GM23338 (cell line): ENCODE measurements at regions not wholly inside any gene's neighbourhood (a gene's known extent, or its start where the extent isn't known, plus 50 kb on each side); places are given as distances from the start of the nearest gene placed in this dataset.

Source experiments
- CREB1 ChIP-seq: fragments of 250-450 bp; sonication (Bioruptor Pico); IDR thresholded peaks from 2 replicates; pipeline ENCODE4 v1.5.0; 2020; ENCODE audit warnings: low read depth, mild to moderate bottlenecking, moderate library complexity
- ETS1 ChIP-seq: IDR thresholded peaks from 2 replicates; pipeline ENCODE4 v1.6.1; 2016; ENCODE audit warnings: antibody characterized with exemption
- JUNB ChIP-seq: IDR thresholded peaks from one replicate; pipeline ENCODE4 v1.6.1; 2016; ENCODE audit warnings: antibody characterized with exemption; ENCODE audit not compliant: unreplicated experiment
- POLR2AphosphoS5 ChIP-seq: IDR thresholded peaks from 2 replicates; pipeline ENCODE4 v1.6.1; 2016; ENCODE audit warnings: antibody characterized with exemption, low read depth
- TF ChIP-seq, protein P1 (sequence below), 2 experiments: fragments of 200-600 bp in 1 of 2; sonication (generic) in 1 of 2; conservative IDR thresholded peaks; 2 replicates each; pipeline versions ENCODE4 v1.5.1 to v1.6.1; 2016 to 2017; ENCODE audit warnings: antibody characterized with exemption in 2 of 2, low read depth in 2 of 2, mild to moderate bottlenecking in 2 of 2, moderate library complexity in 1 of 2
- TF ChIP-seq, protein P2 (sequence below): IDR thresholded peaks from one replicate; pipeline ENCODE4 v1.6.1; 2018; ENCODE audit warnings: antibody characterized with exemption; ENCODE audit not compliant: unreplicated experiment

- TF ChIP-seq, protein P1, sequence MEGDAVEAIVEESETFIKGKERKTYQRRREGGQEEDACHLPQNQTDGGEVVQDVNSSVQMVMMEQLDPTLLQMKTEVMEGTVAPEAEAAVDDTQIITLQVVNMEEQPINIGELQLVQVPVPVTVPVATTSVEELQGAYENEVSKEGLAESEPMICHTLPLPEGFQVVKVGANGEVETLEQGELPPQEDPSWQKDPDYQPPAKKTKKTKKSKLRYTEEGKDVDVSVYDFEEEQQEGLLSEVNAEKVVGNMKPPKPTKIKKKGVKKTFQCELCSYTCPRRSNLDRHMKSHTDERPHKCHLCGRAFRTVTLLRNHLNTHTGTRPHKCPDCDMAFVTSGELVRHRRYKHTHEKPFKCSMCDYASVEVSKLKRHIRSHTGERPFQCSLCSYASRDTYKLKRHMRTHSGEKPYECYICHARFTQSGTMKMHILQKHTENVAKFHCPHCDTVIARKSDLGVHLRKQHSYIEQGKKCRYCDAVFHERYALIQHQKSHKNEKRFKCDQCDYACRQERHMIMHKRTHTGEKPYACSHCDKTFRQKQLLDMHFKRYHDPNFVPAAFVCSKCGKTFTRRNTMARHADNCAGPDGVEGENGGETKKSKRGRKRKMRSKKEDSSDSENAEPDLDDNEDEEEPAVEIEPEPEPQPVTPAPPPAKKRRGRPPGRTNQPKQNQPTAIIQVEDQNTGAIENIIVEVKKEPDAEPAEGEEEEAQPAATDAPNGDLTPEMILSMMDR (conservative IDR thresholded peaks at IDR 0.05; ENCODE audit: low read depth in 2 of 2), result no peak
- TF ChIP-seq JUNB (no peak), POLR2AphosphoS5 (no peak), CREB1 (CRISPR knock-in tag) (no peak), ETS1 (no peak)
- TF ChIP-seq, protein P2, sequence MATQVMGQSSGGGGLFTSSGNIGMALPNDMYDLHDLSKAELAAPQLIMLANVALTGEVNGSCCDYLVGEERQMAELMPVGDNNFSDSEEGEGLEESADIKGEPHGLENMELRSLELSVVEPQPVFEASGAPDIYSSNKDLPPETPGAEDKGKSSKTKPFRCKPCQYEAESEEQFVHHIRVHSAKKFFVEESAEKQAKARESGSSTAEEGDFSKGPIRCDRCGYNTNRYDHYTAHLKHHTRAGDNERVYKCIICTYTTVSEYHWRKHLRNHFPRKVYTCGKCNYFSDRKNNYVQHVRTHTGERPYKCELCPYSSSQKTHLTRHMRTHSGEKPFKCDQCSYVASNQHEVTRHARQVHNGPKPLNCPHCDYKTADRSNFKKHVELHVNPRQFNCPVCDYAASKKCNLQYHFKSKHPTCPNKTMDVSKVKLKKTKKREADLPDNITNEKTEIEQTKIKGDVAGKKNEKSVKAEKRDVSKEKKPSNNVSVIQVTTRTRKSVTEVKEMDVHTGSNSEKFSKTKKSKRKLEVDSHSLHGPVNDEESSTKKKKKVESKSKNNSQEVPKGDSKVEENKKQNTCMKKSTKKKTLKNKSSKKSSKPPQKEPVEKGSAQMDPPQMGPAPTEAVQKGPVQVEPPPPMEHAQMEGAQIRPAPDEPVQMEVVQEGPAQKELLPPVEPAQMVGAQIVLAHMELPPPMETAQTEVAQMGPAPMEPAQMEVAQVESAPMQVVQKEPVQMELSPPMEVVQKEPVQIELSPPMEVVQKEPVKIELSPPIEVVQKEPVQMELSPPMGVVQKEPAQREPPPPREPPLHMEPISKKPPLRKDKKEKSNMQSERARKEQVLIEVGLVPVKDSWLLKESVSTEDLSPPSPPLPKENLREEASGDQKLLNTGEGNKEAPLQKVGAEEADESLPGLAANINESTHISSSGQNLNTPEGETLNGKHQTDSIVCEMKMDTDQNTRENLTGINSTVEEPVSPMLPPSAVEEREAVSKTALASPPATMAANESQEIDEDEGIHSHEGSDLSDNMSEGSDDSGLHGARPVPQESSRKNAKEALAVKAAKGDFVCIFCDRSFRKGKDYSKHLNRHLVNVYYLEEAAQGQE, result no peak
These were observed 115.7 kb upstream of the FAT1 start for GRCh38 chr4:186839122-186840037.
